ENCODE measurements at regions not wholly inside any gene's neighbourhood (a gene's known extent, or its start where the extent isn't known, plus 50 kb on each side); places are given as distances from the start of the nearest gene placed in this dataset.

GRCh38 chr4:165610679-165611437 lies 232.1 kb downstream of the CPE start:
- DNase-seq (ENCODE audit: low read depth): no peak

GRCh38 chr4:165612936-165613335 lies 234.1 kb downstream of the CPE start:
- DNase-seq (ENCODE audit: low read depth): no peak

GRCh38 chr4:165613581-165613980 lies 234.8 kb downstream of the CPE start:
- DNase-seq (ENCODE audit: low read depth): no peak

GRCh38 chr4:165620913-165621312 lies 242.1 kb downstream of the CPE start:
- DNase-seq (ENCODE audit: low read depth): no peak

- peak; percentile 43 for DNase-seq (ENCODE audit: low read depth)
These were observed 243.2 kb downstream of the CPE start for GRCh38 chr4:165621983-165622382.

GRCh38 chr4:165625281-165625680 lies 246.5 kb downstream of the CPE start:
- no peak for DNase-seq (ENCODE audit: low read depth)

GRCh38 chr4:165626316-165626715 lies 246.7 kb upstream of the TLL1 start:
- no peak for DNase-seq (ENCODE audit: low read depth)

- DNase-seq (ENCODE audit: low read depth): no peak
These were observed 245.9 kb upstream of the TLL1 start for GRCh38 chr4:165627128-165627527.

GRCh38 chr4:165627548-165627947 lies 245.5 kb upstream of the TLL1 start:
- no peak for DNase-seq (ENCODE audit: low read depth)

- DNase-seq (ENCODE audit: low read depth): no peak
These were observed 244.5 kb upstream of the TLL1 start for GRCh38 chr4:165628572-165628971.

- DNase-seq (ENCODE audit: low read depth): no peak
These were observed 242.4 kb upstream of the TLL1 start for GRCh38 chr4:165630671-165631070.

- no peak for DNase-seq (ENCODE audit: low read depth)
These were observed 241.7 kb upstream of the TLL1 start for GRCh38 chr4:165631208-165631894.

GRCh38 chr4:165631912-165632311 lies 241.1 kb upstream of the TLL1 start:
- no peak for DNase-seq (ENCODE audit: low read depth)

- DNase-seq (ENCODE audit: low read depth): peak; percentile 25
These were observed 238.3 kb upstream of the TLL1 start for GRCh38 chr4:165634766-165635165.

GRCh38 chr4:165635381-165635780 lies 237.7 kb upstream of the TLL1 start:
- DNase-seq (ENCODE audit: low read depth): no peak

- no peak for DNase-seq (ENCODE audit: low read depth)
These were observed 237.1 kb upstream of the TLL1 start for GRCh38 chr4:165635951-165636350.

GRCh38 chr4:165651901-165652300 lies 221.1 kb upstream of the TLL1 start:
- DNase-seq (ENCODE audit: low read depth): no peak

GRCh38 chr4:165654556-165654955 lies 218.5 kb upstream of the TLL1 start:
- DNase-seq (ENCODE audit: low read depth): no peak

GRCh38 chr4:165656399-165656798 lies 216.6 kb upstream of the TLL1 start:
- DNase-seq (ENCODE audit: low read depth): no peak

- no peak for DNase-seq (ENCODE audit: low read depth)
These were observed 216.1 kb upstream of the TLL1 start for GRCh38 chr4:165656829-165657490.

GRCh38 chr4:165662341-165662740 lies 210.7 kb upstream of the TLL1 start:
- no peak for DNase-seq (ENCODE audit: low read depth)

- DNase-seq (ENCODE audit: low read depth): no peak
These were observed 209.6 kb upstream of the TLL1 start for GRCh38 chr4:165663411-165663810.

- DNase-seq (ENCODE audit: low read depth): no peak
These were observed 206.2 kb upstream of the TLL1 start for GRCh38 chr4:165666836-165667235.

Measured in HT1080 (cell line).